HG02943 (cell line): ENCODE measurements at regions not wholly inside any gene's neighbourhood (a gene's known extent, or its start where the extent isn't known, plus 50 kb on each side); places are given as distances from the start of the nearest gene placed in this dataset.

Source experiments
- ATAC-seq: cut with Tn5 transposase; IDR thresholded peaks from one replicate; pipeline ENCODE4 v1.9.1; 2021; ENCODE audit warnings: mild to moderate bottlenecking, low read depth, moderate library complexity; ENCODE audit not compliant: unreplicated experiment

GRCh38 chr3:109897734-109898133, 560.4 kb upstream of the DPPA4 start:
- no peak for ATAC-seq

GRCh38 chr3:109899925-109900324, 562.6 kb upstream of the DPPA4 start:
- ATAC-seq = no peak

- no peak for ATAC-seq
Measured at GRCh38 chr3:109900783-109901182, 563.4 kb upstream of the DPPA4 start.

GRCh38 chr3:109902549-109902948, 565.2 kb upstream of the DPPA4 start:
- no peak for ATAC-seq

- ATAC-seq = no peak
Measured at GRCh38 chr3:109903100-109903499, 565.8 kb upstream of the DPPA4 start.

- no peak for ATAC-seq
Measured at GRCh38 chr3:109910772-109911171, 573.4 kb upstream of the DPPA4 start.

GRCh38 chr3:109918740-109919139, 581.4 kb upstream of the DPPA4 start:
- no peak for ATAC-seq

GRCh38 chr3:109920749-109921148, 583.4 kb upstream of the DPPA4 start:
- ATAC-seq = no peak

- ATAC-seq = no peak
Measured at GRCh38 chr3:109921509-109921908, 584.2 kb upstream of the DPPA4 start.

- ATAC-seq = no peak
Measured at GRCh38 chr3:109922856-109923255, 585.5 kb upstream of the DPPA4 start.

- ATAC-seq = no peak
Measured at GRCh38 chr3:109923431-109923830, 586.1 kb upstream of the DPPA4 start.

- ATAC-seq = no peak
Measured at GRCh38 chr3:109924196-109924595, 586.9 kb upstream of the DPPA4 start.

GRCh38 chr3:109926376-109926775, 589.0 kb upstream of the DPPA4 start:
- no peak for ATAC-seq

- no peak for ATAC-seq
Measured at GRCh38 chr3:109927161-109927560, 589.8 kb upstream of the DPPA4 start.

- ATAC-seq = no peak
Measured at GRCh38 chr3:109927726-109928125, 590.4 kb upstream of the DPPA4 start.

- ATAC-seq = no peak
Measured at GRCh38 chr3:109930582-109930981, 593.2 kb upstream of the DPPA4 start.

GRCh38 chr3:109933576-109933975, 596.2 kb upstream of the DPPA4 start:
- no peak for ATAC-seq

GRCh38 chr3:109939817-109940216, 602.5 kb upstream of the DPPA4 start:
- ATAC-seq = no peak

GRCh38 chr3:109943181-109943580, 605.8 kb upstream of the DPPA4 start:
- no peak for ATAC-seq

GRCh38 chr3:109944836-109945235, 607.5 kb upstream of the DPPA4 start:
- ATAC-seq = no peak

- ATAC-seq = no peak
Measured at GRCh38 chr3:109952924-109953323, 615.6 kb upstream of the DPPA4 start.

- no peak for ATAC-seq
Measured at GRCh38 chr3:109963831-109964230, 626.5 kb upstream of the DPPA4 start.

- ATAC-seq = no peak
Measured at GRCh38 chr3:109973733-109974132, 636.4 kb upstream of the DPPA4 start.
